ENCODE measurements at regions not wholly inside any gene's neighbourhood (a gene's known extent, or its start where the extent isn't known, plus 50 kb on each side); places are given as distances from the start of the nearest gene placed in this dataset.
"Not testable (repeated sequence)": the region's sequence is repeated elsewhere in the genome, so short reads cannot be mapped to it uniquely, and the experiment has no call there.

DNA sequence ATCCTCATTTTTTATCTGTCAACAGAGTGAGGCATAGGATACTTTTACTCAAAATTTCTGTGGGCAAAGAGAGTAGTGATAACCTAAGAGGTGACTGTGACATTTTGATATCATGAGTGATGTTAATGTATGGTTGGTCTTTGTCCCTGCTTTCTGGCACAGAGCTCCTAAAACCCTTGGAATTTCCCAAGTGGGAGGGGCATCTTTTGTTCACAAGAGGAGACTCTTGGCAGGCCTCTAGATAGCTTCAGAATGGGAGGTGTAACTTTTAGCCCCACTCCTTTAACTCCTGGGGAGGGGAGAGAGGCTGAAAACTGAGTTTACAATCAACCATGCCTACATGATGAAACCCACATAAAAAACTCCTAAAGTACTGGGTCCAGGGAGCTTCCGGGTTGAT is 527.8 kb downstream of the RFPL4B start:
- DNase-seq (ENCODE audit: low spot score in 2 of 2) (no peak), ATAC-seq (replicated peaks; ENCODE audit: extremely low read depth, poor library complexity, severe bottlenecking) (no peak)
- peaks cover 16% of the 10 kb centered on the region for H3K9me3 Mint-ChIP-seq
- H3K4me3 Mint-ChIP-seq: no peak overlapping the region
- H3K36me3 Mint-ChIP-seq (ENCODE audit: insufficient read depth): no peaks in the 10 kb centered on the region
- H3K27me3 Mint-ChIP-seq: no peaks in the 10 kb centered on the region
- H3K27ac Mint-ChIP-seq (ENCODE audit: low read depth): no peak overlapping the region
- no peaks in the 10 kb centered on the region for H3K4me1 Mint-ChIP-seq

DNA sequence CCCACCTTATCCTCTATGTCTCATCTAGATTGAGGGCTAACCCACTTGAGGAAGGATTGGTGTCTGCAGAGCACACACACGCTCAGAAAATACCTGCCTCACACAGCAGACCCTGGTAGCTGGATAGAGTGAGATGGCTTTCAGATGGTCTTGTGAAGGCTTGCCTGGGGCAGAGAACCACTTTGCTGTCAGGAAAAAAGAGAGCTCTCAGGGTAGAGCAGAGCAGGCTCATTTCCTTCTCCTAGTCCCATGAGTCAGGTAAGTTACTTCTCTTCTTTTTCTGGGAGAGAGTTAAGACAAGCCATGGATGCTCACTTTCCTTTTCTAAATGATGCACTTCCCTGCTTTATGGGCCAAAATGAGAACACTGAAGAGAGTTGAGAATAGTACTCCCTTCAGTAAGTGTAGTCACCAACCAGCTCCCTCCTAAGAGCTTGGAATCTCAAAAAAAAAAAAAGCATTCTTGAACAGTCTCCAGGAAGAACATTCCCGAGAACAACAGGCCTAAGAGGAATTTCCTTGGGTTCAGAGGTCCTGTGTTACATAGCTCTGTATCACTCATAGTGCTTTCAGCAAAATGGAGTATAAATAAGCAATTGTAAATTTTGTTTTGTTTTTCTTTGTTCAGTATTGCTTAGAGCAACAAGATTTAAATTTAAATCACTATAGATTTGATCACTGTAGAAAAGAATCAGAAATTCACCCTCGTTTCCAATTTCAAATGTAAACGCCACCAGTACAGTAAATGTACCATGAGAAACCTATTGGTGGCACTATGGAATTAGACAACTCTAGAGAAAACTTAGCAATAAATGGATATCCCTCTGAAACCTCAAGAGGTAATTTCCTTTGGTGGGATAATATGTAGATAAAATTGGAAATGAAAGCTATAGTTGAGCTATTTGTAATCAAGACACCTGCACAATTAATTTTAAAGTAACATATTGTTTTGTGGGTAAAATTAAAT is 530.3 kb downstream of the RFPL4B start:
- Mint-ChIP-seq H3K36me3 (ENCODE audit: insufficient read depth) (no peaks in the 10 kb centered on the region), H3K9me3 (peaks cover 5% of the 10 kb centered on the region), H3K4me1 (no peaks in the 10 kb centered on the region), H3K4me3 (no peak overlapping the region), H3K27ac (ENCODE audit: low read depth) (no peak overlapping the region), H3K27me3 (no peaks in the 10 kb centered on the region)
- no peak for ATAC-seq (replicated peaks; ENCODE audit: extremely low read depth, poor library complexity, severe bottlenecking)
- DNase-seq (ENCODE audit: low spot score in 2 of 2): no peak

DNA sequence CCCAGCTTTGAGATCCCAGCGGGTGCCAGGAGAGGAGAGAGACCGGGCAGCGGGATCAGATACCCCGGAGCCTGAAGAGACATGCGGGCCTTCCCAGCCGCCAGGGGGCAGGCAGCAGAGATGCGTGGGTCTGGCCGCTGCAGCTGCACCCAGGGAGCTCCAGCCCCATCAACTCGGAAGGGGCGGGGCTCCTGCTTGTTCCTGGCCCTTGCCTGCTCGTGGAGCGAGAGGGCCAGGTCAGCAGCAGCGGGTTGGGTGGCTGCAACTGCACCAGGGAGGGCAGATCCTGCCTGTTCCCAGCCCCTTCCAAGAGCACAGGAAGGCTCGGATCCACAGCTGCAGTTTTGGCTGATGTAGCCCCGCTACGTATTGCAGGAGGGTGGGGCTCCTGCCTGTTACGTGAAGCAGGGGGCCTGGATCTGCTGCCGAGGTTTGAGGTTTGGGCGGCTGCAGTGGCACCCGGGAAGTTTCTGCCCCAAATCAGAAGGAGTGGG is 532.8 kb downstream of the RFPL4B start:
- Mint-ChIP-seq H3K27me3 (no peaks in the 10 kb centered on the region), H3K36me3 (ENCODE audit: insufficient read depth) (no peaks in the 10 kb centered on the region), H3K9me3 (peaks cover 5% of the 10 kb centered on the region), H3K4me3 (peak overlapping the region; percentile 37), H3K4me1 (no peaks in the 10 kb centered on the region), H3K27ac (ENCODE audit: low read depth) (no peak overlapping the region)
- ATAC-seq (replicated peaks; ENCODE audit: extremely low read depth, poor library complexity, severe bottlenecking) (peak; percentile 24), DNase-seq (ENCODE audit: low spot score in 2 of 2) (no peak)

DNA sequence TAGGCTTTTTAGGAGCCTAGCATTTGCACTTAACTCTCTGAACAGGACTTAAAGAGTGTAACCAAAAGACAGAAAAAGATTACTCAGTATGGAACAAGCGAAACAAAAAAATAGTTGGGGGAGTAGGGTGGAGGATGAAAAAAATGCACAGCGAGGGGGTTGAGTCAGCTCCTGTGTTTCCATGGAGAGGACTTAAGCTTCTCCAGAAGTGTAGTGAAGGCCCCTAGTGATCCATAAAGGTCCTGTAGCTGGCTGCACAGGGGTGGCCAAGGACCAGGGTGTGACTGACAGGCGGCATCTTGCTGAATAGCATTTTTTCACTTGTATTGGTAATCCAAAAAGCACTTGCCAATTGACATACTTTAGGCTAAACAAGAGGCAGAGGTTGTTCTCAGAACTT is 533.9 kb downstream of the RFPL4B start:
- Mint-ChIP-seq H3K36me3 (ENCODE audit: insufficient read depth) (no peaks in the 10 kb centered on the region), H3K27ac (ENCODE audit: low read depth) (no peak overlapping the region), H3K4me1 (no peaks in the 10 kb centered on the region), H3K27me3 (no peaks in the 10 kb centered on the region), H3K9me3 (no peaks in the 10 kb centered on the region), H3K4me3 (no peak overlapping the region)
- DNase-seq (ENCODE audit: low spot score in 2 of 2) (no peak), ATAC-seq (replicated peaks; ENCODE audit: extremely low read depth, poor library complexity, severe bottlenecking) (no peak)

DNA sequence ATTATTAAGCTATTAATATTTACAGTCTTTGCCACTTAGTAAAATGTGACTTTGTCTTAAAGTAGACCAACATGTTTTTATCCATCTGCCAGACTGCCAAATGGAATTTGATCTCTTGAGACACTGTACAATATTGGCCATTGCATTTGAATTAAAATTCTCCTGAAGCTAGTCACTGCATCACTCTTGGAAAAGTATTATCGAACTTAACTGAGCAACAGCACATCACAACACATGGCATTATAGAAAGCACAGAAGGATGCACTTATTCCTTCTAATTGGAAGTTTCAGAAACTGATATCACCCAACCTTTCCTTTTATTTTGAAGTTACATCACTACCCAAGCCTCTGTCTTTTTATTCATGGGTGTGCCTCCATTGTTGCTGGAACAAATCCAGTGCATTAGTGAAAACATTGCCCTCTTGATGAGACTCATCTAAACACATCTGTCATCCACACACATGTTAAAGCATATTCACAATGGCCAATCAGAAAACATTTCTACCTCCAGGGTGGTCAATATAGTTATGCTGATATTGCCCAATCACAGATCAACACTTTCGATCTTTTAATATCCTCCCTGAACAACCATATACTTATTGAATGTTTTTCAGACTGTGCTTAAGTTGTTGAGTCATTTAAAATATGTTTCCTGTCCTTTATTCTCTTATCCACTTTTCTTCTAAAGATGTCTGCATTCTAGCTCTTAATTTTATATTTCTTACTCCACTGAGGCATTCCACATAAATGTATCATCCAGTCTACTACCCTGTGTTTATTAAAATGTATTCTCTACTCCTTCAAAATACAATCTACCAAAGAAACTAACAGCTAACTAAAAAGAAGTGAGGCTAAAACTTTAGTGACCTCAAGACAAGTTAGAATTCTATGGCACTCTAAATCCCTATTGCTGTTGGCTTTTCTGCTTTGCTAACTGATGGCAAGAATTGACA is 535.0 kb downstream of the RFPL4B start:
- ATAC-seq (replicated peaks; ENCODE audit: extremely low read depth, poor library complexity, severe bottlenecking) (no peak), DNase-seq (ENCODE audit: low spot score in 2 of 2) (no peak)
- H3K36me3 Mint-ChIP-seq (ENCODE audit: insufficient read depth): no peaks in the 10 kb centered on the region
- no peaks in the 10 kb centered on the region for H3K4me1 Mint-ChIP-seq
- H3K9me3 Mint-ChIP-seq: no peaks in the 10 kb centered on the region
- no peak overlapping the region for H3K4me3 Mint-ChIP-seq
- H3K27me3 Mint-ChIP-seq: no peaks in the 10 kb centered on the region
- no peak overlapping the region for H3K27ac Mint-ChIP-seq (ENCODE audit: low read depth)

DNA sequence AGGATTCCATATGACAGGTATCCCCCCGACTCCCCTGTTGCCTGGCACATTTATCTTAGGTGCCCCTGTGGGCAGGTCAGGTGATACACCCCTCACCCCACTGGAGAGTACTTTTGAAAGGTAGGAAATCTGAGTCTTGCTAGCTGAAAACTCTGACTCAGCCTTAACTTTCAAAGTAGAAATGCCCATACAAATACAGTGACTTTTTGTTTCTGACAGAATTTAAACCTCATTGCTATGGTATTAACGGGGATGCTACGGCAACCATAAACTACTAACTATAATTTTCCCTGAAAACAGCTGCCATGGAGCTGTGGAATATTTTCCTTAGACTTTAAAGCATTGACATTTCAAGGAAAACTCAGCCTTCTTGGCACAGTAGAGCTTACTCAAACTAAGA is 536.0 kb downstream of the RFPL4B start:
- H3K27ac Mint-ChIP-seq (ENCODE audit: low read depth): no peak overlapping the region
- no peaks in the 10 kb centered on the region for H3K27me3 Mint-ChIP-seq
- ATAC-seq (replicated peaks; ENCODE audit: extremely low read depth, poor library complexity, severe bottlenecking) (no peak), DNase-seq (ENCODE audit: low spot score in 2 of 2) (no peak)
- H3K9me3 Mint-ChIP-seq: no peaks in the 10 kb centered on the region
- no peak overlapping the region for H3K4me3 Mint-ChIP-seq
- H3K4me1 Mint-ChIP-seq: no peaks in the 10 kb centered on the region
- H3K36me3 Mint-ChIP-seq (ENCODE audit: insufficient read depth): no peaks in the 10 kb centered on the region

DNA sequence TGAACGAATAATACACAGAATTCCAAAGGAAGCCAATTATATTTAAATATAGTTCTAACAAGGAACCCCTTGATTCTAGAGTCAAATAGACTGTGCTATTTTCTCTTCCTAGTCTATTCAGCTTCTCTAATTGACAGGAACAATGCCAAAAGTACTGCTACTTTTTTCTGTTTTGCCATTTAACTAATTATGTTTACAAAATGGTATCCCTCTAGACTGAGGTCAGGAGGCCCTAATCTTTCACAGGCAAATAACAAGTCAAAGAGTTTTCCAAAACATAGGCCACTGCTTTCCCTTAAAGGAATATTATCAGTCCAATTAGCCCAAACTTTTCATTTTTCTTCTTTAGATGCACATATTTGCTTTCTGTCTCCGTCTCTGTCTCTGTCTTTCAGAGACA is 539.3 kb downstream of the RFPL4B start:
- Mint-ChIP-seq H3K27me3 (no peaks in the 10 kb centered on the region), H3K27ac (ENCODE audit: low read depth) (no peak overlapping the region), H3K4me1 (no peaks in the 10 kb centered on the region), H3K9me3 (no peaks in the 10 kb centered on the region), H3K36me3 (ENCODE audit: insufficient read depth) (no peaks in the 10 kb centered on the region), H3K4me3 (no peak overlapping the region)
- DNase-seq (ENCODE audit: low spot score in 2 of 2) (no peak), ATAC-seq (replicated peaks; ENCODE audit: extremely low read depth, poor library complexity, severe bottlenecking) (no peak)

DNA sequence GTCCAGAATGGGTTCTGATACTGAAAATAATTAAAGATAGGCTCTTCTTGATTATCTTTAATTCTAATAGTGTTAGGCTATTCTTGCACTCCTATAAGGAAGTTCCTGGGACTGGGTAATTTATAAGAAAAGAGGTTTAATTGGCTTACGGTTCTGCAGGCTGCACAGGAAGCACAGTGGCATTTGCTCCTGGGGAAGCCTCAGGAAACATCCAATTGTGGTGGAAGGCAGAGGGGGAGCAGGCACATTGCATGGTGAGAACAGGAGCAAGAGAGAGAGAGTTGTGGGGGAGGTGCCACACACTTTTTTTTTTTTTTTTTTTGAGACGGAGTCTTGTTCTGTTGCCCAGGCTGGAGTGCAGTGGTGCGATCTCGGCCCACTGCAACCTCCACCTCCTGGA is 540.3 kb downstream of the RFPL4B start:
- H3K27ac Mint-ChIP-seq (ENCODE audit: low read depth); ATAC-seq (replicated peaks; ENCODE audit: extremely low read depth, poor library complexity, severe bottlenecking); H3K4me3 Mint-ChIP-seq; H3K27me3 Mint-ChIP-seq; H3K9me3 Mint-ChIP-seq; DNase-seq (ENCODE audit: low spot score in 2 of 2); H3K4me1 Mint-ChIP-seq; H3K36me3 Mint-ChIP-seq (ENCODE audit: insufficient read depth): not testable (repeated sequence)

DNA sequence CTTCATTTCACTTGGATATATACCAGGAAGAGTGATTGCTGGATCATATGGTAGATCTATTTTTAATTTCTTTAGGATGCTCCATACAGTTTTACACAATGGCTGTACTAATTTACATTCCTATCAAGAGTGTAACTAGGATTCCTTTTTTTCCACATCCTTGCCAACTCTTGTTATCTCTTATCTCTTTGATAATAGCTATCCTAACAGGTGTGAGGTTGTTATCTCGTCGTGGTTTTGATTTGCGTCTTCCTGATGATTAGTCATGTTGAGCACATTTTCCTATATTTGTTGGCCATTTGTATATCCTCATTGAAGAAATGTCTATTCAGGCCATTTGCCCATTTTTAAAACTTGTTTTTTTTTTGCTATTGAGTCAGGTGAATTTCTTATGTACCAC is 552.4 kb downstream of the RFPL4B start:
- Mint-ChIP-seq H3K27ac (ENCODE audit: low read depth) (no peak overlapping the region), H3K4me3 (no peak overlapping the region), H3K27me3 (no peaks in the 10 kb centered on the region), H3K4me1 (no peaks in the 10 kb centered on the region), H3K36me3 (ENCODE audit: insufficient read depth) (no peaks in the 10 kb centered on the region), H3K9me3 (peaks cover 14% of the 10 kb centered on the region)
- ATAC-seq (replicated peaks; ENCODE audit: extremely low read depth, poor library complexity, severe bottlenecking) (no peak), DNase-seq (ENCODE audit: low spot score in 2 of 2) (no peak)

DNA sequence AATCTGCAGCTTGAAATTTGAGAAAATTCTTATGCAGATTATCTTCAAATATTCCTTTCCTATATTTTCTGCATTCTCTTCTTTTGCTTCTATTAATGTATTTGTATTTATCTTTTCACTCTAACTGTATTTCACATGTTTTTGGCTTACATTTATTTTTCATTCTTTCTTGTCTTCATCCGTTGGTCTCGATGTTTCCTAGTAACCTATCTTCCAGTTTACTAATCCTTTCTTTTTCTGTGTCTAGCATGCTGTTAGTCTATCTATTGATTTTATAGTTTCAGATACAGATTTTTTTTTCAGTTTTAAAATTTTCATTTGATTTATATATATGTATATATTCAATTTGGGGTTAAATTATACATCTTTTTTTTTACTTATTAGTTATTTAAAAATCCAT is 556.2 kb downstream of the RFPL4B start:
- Mint-ChIP-seq H3K27ac (ENCODE audit: low read depth) (no peak overlapping the region), H3K36me3 (ENCODE audit: insufficient read depth) (no peaks in the 10 kb centered on the region), H3K27me3 (no peaks in the 10 kb centered on the region), H3K4me3 (no peak overlapping the region), H3K9me3 (peaks cover 11% of the 10 kb centered on the region), H3K4me1 (no peaks in the 10 kb centered on the region)
- DNase-seq (ENCODE audit: low spot score in 2 of 2) (no peak), ATAC-seq (replicated peaks; ENCODE audit: extremely low read depth, poor library complexity, severe bottlenecking) (no peak)

DNA sequence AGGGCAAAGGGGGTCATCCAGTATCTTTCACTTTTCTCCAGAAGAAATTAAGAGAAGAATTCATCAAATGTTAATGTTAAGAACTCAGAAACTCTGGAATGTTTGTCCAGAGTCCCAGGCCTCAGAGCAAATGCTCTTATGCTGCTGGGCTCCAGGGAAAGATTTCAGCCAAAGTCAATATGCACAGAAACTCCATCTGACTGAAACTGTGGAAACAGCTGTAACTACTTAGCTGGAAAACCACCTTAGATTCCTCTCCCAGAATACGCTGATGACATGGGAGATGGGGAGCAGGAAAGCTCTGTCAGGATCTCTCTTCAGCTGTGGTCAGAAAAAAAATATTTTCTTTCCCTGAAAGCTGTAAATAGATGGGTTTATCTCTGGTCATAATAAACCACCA is 559.6 kb downstream of the RFPL4B start:
- H3K27ac Mint-ChIP-seq (ENCODE audit: low read depth): no peak overlapping the region
- ATAC-seq (replicated peaks; ENCODE audit: extremely low read depth, poor library complexity, severe bottlenecking) (no peak), DNase-seq (ENCODE audit: low spot score in 2 of 2) (no peak)
- peaks cover 14% of the 10 kb centered on the region for H3K9me3 Mint-ChIP-seq
- H3K36me3 Mint-ChIP-seq (ENCODE audit: insufficient read depth): no peaks in the 10 kb centered on the region
- no peaks in the 10 kb centered on the region for H3K4me1 Mint-ChIP-seq
- H3K27me3 Mint-ChIP-seq: no peaks in the 10 kb centered on the region
- no peak overlapping the region for H3K4me3 Mint-ChIP-seq

DNA sequence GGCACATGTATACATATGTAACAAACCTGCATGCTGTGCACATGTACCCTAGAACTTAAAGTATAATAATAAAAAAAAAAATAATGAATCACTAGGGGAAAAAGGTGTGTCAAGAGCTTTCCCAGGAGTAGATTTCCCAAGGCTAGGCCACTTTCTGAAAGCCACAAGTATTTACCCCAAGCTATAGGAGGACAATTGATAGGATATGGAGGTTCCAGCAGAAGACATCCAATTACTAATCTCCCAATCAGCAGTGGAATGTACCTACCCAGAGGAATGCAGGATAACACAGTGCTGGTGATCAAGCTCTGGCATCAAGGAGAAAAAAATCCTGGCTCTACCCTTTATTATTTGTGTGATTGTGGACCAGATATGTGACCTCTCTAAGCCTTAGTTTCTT is 562.7 kb downstream of the RFPL4B start:
- H3K4me1 Mint-ChIP-seq: no peaks in the 10 kb centered on the region
- H3K27ac Mint-ChIP-seq (ENCODE audit: low read depth): no peak overlapping the region
- ATAC-seq (replicated peaks; ENCODE audit: extremely low read depth, poor library complexity, severe bottlenecking) (no peak), DNase-seq (ENCODE audit: low spot score in 2 of 2) (no peak)
- H3K27me3 Mint-ChIP-seq: no peaks in the 10 kb centered on the region
- H3K4me3 Mint-ChIP-seq: no peak overlapping the region
- peaks cover 5% of the 10 kb centered on the region for H3K9me3 Mint-ChIP-seq
- no peaks in the 10 kb centered on the region for H3K36me3 Mint-ChIP-seq (ENCODE audit: insufficient read depth)

Measured in central memory CD8-positive, alpha-beta T cell (primary cell).